MCF 10A (cell line): ENCODE measurements at regions not wholly inside any gene's neighbourhood (a gene's known extent, or its start where the extent isn't known, plus 50 kb on each side); places are given as distances from the start of the nearest gene placed in this dataset.
"Not testable (repeated sequence)": the region's sequence is repeated elsewhere in the genome, so short reads cannot be mapped to it uniquely, and the experiment has no call there.

Experiments
- BruUV-seq: library from RNA; stranded (reverse); fragments of 400-500 nt; replicated peaks from 2 replicates; lab custom pipeline; 2021; lab: Mats Ljungman, UMichigan
- CTCF ChIA-PET: fragments of 300-600 bp; sonication (Branson Sonifier 250); formaldehyde crosslinking; extraction: SDS; loops from one replicate; lab custom pipeline; 2021; ENCODE audit warnings: antibody characterized with exemption, inconsistent platforms; lab: Yijun Ruan, JAX
- POLR2A ChIA-PET: fragments of 300-600, 350-650 bp; sonication (Branson Sonifier 250); formaldehyde crosslinking; extraction: SDS; loops from one replicate; lab custom pipeline; 2020; ENCODE audit warnings: antibody characterized with exemption, inconsistent platforms; lab: Yijun Ruan, JAX
- DNase-seq: peaks from one replicate; pipeline ENCODE4 v3.0.0-alpha.2; 2018; ENCODE audit not compliant: unreplicated experiment
- H3K27ac Mint-ChIP-seq: one replicate; pipeline ENCODE4 v1.8.0; 2022; ENCODE audit warnings: mild to moderate bottlenecking, low read depth, mixed read lengths; ENCODE audit not compliant: unreplicated experiment
- H3K27me3 Mint-ChIP-seq: one replicate; pipeline ENCODE4 v1.8.0; 2022; ENCODE audit warnings: mixed read lengths; ENCODE audit not compliant: insufficient read depth, unreplicated experiment
- H3K36me3 Mint-ChIP-seq: one replicate; pipeline ENCODE4 v1.8.0; 2022; ENCODE audit warnings: mild to moderate bottlenecking, moderate library complexity, mixed read lengths; ENCODE audit not compliant: insufficient read depth, unreplicated experiment
- H3K4me1 Mint-ChIP-seq: one replicate; pipeline ENCODE4 v1.8.0; 2022; ENCODE audit warnings: mixed read lengths; ENCODE audit not compliant: insufficient read depth, unreplicated experiment
- H3K4me3 Mint-ChIP-seq: one replicate; pipeline ENCODE4 v1.8.0; 2022; ENCODE audit warnings: mild to moderate bottlenecking, moderate library complexity, mixed read lengths; ENCODE audit not compliant: unreplicated experiment
- H3K9me3 Mint-ChIP-seq: one replicate; pipeline ENCODE4 v1.8.0; 2022; ENCODE audit warnings: mixed read lengths; ENCODE audit not compliant: unreplicated experiment
- CTCF ChIP-seq: fragments of 200-600 bp; IDR thresholded peaks from one replicate; pipeline ENCODE4 v1.8.0; 2022; ENCODE audit warnings: antibody characterized with exemption, mild to moderate bottlenecking; ENCODE audit not compliant: unreplicated experiment
- intact Hi-C: fragments of 100-400 bp; cut with micrococcal nuclease; formaldehyde crosslinking; loops from 2 replicates; pipeline ENCODE4 v1.14.1; 2022

- BruUV-seq: no TSS peak
- Mint-ChIP-seq H3K36me3 (no peaks in the 10 kb centered on the region), H3K27me3 (no peaks in the 10 kb centered on the region), H3K9me3 (peaks cover 24% of the 10 kb centered on the region), H3K4me3 (no peak overlapping the region), H3K4me1 (no peaks in the 10 kb centered on the region), H3K27ac (no peak overlapping the region)
- ChIA-PET POLR2A (no interaction called here), CTCF (interaction anchor here (0.9 to 1.1 kb wide), 2 partner anchors 9 to 186 kb away, joined by 3 to 5 read pairs; no protein-coding TSS in a partner anchor)
- TF ChIP-seq CTCF: no peak
- intact Hi-C loops: no loop called here
- DNase-seq: no peak
These were observed 284.8 kb upstream of the FGF13 start for GRCh38 chrX:138996268-138996667.

- DNase-seq: no peak
- no peak for TF ChIP-seq CTCF
- Mint-ChIP-seq H3K27me3 (no peaks in the 10 kb centered on the region), H3K4me3 (no peak overlapping the region), H3K27ac (no peak overlapping the region), H3K9me3 (peaks cover 24% of the 10 kb centered on the region), H3K36me3 (no peaks in the 10 kb centered on the region), H3K4me1 (no peaks in the 10 kb centered on the region)
- POLR2A ChIA-PET: no interaction called here
- intact Hi-C loops: no loop called here
- CTCF ChIA-PET: interaction anchor here (0.9 kb wide), 1 partner anchor 8 kb away, joined by 5 read pairs; no protein-coding TSS in a partner anchor
- BruUV-seq: no TSS peak
These were observed 283.9 kb upstream of the FGF13 start for GRCh38 chrX:138995458-138995857.

GRCh38 chrX:138990425-138990824, 278.9 kb upstream of the FGF13 start:
- intact Hi-C loops, H3K4me1 Mint-ChIP-seq, BruUV-seq, DNase-seq, H3K27ac Mint-ChIP-seq, H3K4me3 Mint-ChIP-seq, H3K27me3 Mint-ChIP-seq, CTCF ChIA-PET, H3K9me3 Mint-ChIP-seq, H3K36me3 Mint-ChIP-seq: not testable (repeated sequence)
- POLR2A ChIA-PET: interaction anchor here (0.7 kb wide), 1 partner anchor 8 kb away, joined by 3 read pairs; no protein-coding TSS in a partner anchor

GRCh38 chrX:138986866-138987265, 275.3 kb upstream of the FGF13 start:
- ChIA-PET POLR2A (no interaction called here), CTCF (interaction anchor here (0.7 to 0.9 kb wide), 2 partner anchors 9 to 31 kb away, joined by 3 to 5 read pairs; no protein-coding TSS in a partner anchor)
- no peaks in the 10 kb centered on the region for H3K36me3 Mint-ChIP-seq
- H3K4me1 Mint-ChIP-seq: no peaks in the 10 kb centered on the region
- BruUV-seq: no TSS peak
- peaks cover 12% of the 10 kb centered on the region for H3K9me3 Mint-ChIP-seq
- peak; percentile 7 for DNase-seq
- no peak for TF ChIP-seq CTCF
- no peak overlapping the region for H3K27ac Mint-ChIP-seq
- intact Hi-C loops: no loop called here
- no peak overlapping the region for H3K4me3 Mint-ChIP-seq
- H3K27me3 Mint-ChIP-seq: no peaks in the 10 kb centered on the region

GRCh38 chrX:138986235-138986634, 274.7 kb upstream of the FGF13 start:
- CTCF ChIA-PET: no interaction called here
- intact Hi-C loops: no loop called here
- POLR2A ChIA-PET: no interaction called here

More at GRCh38 chrX:138986235-138986634, 274.7 kb upstream of the FGF13 start:
- no TSS peak for BruUV-seq
- H3K27ac Mint-ChIP-seq: no peak overlapping the region
- no peak overlapping the region for H3K4me3 Mint-ChIP-seq
- no peaks in the 10 kb centered on the region for H3K4me1 Mint-ChIP-seq
- no peak for DNase-seq
- no peak for TF ChIP-seq CTCF
- no peaks in the 10 kb centered on the region for H3K36me3 Mint-ChIP-seq
- peaks cover 15% of the 10 kb centered on the region for H3K9me3 Mint-ChIP-seq
- no peaks in the 10 kb centered on the region for H3K27me3 Mint-ChIP-seq
